Neural cell (in vitro differentiated cells): ENCODE measurements at regions not wholly inside any gene's neighbourhood (a gene's known extent, or its start where the extent isn't known, plus 50 kb on each side); places are given as distances from the start of the nearest gene placed in this dataset.

Experiments used
- EP300 ChIP-seq: fragments of 450-650 bp; conservative IDR thresholded peaks from 2 replicates; pipeline ENCODE4 v1.6.1; 2014; ENCODE audit warnings: antibody characterized with exemption, mild to moderate bottlenecking, moderate library complexity; ENCODE audit not compliant: poor library complexity, severe bottlenecking
- EZH2 ChIP-seq: fragments of 200-600, 300-800 bp; shearing (Covaris generic), sonication (generic); IDR thresholded peaks from 2 replicates; pipeline ENCODE4 v1.6.1; 2014; ENCODE audit warnings: antibody characterized with exemption, low read length, borderline replicate concordance, mild to moderate bottlenecking; ENCODE audit not compliant: insufficient read depth, poor library complexity, severe bottlenecking
- MXI1 ChIP-seq: fragments of 450-650 bp; conservative IDR thresholded peaks from 2 replicates; pipeline ENCODE4 v1.6.1; 2014; ENCODE audit warnings: antibody characterized with exemption, mild to moderate bottlenecking; ENCODE audit not compliant: poor library complexity, severe bottlenecking
- POLR2AphosphoS5 ChIP-seq: IDR thresholded peaks from 2 replicates; pipeline ENCODE4 v1.6.1; 2012
- RAD21 ChIP-seq: fragments of 450-650 bp; conservative IDR thresholded peaks from 2 replicates; pipeline ENCODE4 v1.6.1; 2014; ENCODE audit warnings: antibody characterized with exemption, mild to moderate bottlenecking, moderate library complexity
- SMC3 ChIP-seq: fragments of 450-650 bp; conservative IDR thresholded peaks from 2 replicates; pipeline ENCODE4 v1.6.1; 2014; ENCODE audit warnings: antibody characterized with exemption, mild to moderate bottlenecking, moderate library complexity; ENCODE audit not compliant: poor library complexity
- TAF1 ChIP-seq: IDR thresholded peaks from 2 replicates; pipeline ENCODE4 v1.6.1; 2012; ENCODE audit warnings: low read depth
- TF ChIP-seq, protein P1 (sequence below): fragments of 450-650 bp; IDR thresholded peaks from 2 replicates; pipeline ENCODE4 v1.5.1; 2014; ENCODE audit warnings: antibody characterized with exemption, mild to moderate bottlenecking, moderate library complexity; ENCODE audit not compliant: poor library complexity, severe bottlenecking
- TF ChIP-seq, protein P2 (sequence below): IDR thresholded peaks from 2 replicates; pipeline ENCODE4 v1.6.1; 2012; ENCODE audit warnings: borderline replicate concordance

DNA sequence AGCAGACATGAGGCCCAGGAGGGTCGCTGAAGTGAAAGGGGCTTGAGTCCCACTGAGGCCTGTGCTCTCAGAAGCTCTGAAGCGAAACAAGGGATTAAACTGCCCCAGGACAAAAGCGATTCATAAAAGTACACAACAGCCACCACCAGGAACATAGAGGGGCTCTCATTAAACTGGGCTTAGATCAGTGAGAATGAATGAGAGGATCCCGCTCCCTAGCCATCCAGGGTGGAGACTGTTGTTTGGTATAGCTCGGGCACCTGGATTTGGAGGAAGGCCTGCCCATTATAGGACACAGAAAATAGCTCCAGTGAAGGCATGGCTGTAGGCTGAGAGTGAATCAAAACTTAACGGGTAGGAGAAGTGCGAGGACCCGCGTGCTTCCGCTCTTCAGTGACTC is 91.6 kb upstream of the TAB2 start:
- TF ChIP-seq, protein P1, sequence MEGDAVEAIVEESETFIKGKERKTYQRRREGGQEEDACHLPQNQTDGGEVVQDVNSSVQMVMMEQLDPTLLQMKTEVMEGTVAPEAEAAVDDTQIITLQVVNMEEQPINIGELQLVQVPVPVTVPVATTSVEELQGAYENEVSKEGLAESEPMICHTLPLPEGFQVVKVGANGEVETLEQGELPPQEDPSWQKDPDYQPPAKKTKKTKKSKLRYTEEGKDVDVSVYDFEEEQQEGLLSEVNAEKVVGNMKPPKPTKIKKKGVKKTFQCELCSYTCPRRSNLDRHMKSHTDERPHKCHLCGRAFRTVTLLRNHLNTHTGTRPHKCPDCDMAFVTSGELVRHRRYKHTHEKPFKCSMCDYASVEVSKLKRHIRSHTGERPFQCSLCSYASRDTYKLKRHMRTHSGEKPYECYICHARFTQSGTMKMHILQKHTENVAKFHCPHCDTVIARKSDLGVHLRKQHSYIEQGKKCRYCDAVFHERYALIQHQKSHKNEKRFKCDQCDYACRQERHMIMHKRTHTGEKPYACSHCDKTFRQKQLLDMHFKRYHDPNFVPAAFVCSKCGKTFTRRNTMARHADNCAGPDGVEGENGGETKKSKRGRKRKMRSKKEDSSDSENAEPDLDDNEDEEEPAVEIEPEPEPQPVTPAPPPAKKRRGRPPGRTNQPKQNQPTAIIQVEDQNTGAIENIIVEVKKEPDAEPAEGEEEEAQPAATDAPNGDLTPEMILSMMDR = no peak
- no peak for TF ChIP-seq POLR2AphosphoS5
- TF ChIP-seq SMC3 = no peak
- TF ChIP-seq EZH2 = no peak
- TF ChIP-seq EP300 = no peak
- no peak for TF ChIP-seq MXI1
- TF ChIP-seq, protein P2, sequence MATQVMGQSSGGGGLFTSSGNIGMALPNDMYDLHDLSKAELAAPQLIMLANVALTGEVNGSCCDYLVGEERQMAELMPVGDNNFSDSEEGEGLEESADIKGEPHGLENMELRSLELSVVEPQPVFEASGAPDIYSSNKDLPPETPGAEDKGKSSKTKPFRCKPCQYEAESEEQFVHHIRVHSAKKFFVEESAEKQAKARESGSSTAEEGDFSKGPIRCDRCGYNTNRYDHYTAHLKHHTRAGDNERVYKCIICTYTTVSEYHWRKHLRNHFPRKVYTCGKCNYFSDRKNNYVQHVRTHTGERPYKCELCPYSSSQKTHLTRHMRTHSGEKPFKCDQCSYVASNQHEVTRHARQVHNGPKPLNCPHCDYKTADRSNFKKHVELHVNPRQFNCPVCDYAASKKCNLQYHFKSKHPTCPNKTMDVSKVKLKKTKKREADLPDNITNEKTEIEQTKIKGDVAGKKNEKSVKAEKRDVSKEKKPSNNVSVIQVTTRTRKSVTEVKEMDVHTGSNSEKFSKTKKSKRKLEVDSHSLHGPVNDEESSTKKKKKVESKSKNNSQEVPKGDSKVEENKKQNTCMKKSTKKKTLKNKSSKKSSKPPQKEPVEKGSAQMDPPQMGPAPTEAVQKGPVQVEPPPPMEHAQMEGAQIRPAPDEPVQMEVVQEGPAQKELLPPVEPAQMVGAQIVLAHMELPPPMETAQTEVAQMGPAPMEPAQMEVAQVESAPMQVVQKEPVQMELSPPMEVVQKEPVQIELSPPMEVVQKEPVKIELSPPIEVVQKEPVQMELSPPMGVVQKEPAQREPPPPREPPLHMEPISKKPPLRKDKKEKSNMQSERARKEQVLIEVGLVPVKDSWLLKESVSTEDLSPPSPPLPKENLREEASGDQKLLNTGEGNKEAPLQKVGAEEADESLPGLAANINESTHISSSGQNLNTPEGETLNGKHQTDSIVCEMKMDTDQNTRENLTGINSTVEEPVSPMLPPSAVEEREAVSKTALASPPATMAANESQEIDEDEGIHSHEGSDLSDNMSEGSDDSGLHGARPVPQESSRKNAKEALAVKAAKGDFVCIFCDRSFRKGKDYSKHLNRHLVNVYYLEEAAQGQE = no peak
- no peak for TF ChIP-seq RAD21
- no peak for TF ChIP-seq TAF1
